Right ventricle myocardium inferior (tissue), 1 donor: ENCODE measurements at regions not wholly inside any gene's neighbourhood (a gene's known extent, or its start where the extent isn't known, plus 50 kb on each side); places are given as distances from the start of the nearest gene placed in this dataset.
"Not testable (repeated sequence)": the region's sequence is repeated elsewhere in the genome, so short reads cannot be mapped to it uniquely, and the experiment has no call there.

Experiments used
- ATAC-seq: fragments of 200-7000 bp; cut with Tn5 transposase; one replicate; pipeline ENCODE4 v1.9.1; 2020; ENCODE audit warnings: mild to moderate bottlenecking, moderate library complexity
- DNase-seq: peaks from one replicate; pipeline ENCODE4 v3.0.0; 2021; ENCODE audit errors: missing footprints
- intact Hi-C: fragments of 100-400 bp; cut with DNase I; formaldehyde crosslinking; loops from one replicate; pipeline ENCODE4 v1.11.0; 2022
- donor health status: DM: no; HTN: yes; CAD: no; lungs with severe emphysema.

DNA sequence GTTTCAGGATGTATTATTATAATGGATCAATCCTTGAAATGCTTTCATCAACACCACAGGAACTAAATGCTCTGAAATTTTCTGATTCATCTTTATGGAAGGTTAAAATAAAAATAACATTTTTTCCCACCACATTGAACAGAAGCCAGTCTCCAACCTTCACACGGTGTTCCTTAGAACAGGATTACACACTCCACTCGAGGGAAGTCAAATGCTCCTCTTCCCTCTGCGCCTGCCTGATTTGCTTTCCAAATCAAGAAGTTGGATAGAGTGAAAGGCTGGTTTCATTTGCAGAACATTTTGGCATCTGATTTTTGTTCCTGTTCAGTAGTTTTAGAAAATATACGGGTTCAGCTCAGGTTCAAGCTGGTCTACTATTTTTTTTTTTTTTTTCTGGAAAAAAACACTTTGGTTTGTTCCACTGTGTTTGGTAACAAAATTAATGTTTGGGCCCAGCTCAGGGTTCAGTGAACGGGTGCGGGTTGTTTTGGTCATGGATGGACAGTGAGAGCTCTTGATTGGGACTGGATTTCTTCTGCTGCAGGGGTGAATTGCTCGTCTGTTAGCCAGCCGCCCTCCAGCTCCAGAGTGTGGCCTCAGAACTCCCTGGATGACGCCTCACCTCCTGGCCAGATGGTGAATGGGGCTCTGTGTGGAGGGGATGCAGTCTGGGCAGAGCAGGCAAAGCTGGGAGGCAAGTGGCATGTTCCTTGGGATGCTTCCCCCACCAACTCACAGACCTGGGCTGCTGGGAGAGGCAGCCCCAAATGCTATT is 82.4 kb upstream of the STC2 start:
- ATAC-seq: no peak

DNA sequence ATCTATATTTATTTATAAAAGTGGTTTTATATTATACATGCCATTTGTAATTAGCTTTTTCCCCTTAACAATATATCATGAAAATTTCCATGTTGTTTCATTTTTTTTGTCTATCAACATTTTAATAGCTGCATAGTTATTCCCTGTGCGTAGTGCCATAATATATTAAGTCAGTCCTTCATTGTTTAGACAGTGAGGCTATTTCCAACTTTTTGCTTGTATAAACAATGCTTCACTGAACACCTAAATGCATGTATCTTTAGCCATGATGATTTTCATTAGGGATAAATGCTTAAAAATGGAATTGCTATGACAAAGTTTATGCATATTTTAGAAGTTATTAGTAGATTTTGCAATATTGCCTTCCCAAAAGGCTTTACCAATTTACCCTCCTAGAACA is 80.7 kb upstream of the STC2 start:
- intact Hi-C loops: no loop called here

More for the DNA sequence above, 82.4 kb upstream of the STC2 start:
- intact Hi-C loops: no loop called here
- DNase-seq: no peak

DNA sequence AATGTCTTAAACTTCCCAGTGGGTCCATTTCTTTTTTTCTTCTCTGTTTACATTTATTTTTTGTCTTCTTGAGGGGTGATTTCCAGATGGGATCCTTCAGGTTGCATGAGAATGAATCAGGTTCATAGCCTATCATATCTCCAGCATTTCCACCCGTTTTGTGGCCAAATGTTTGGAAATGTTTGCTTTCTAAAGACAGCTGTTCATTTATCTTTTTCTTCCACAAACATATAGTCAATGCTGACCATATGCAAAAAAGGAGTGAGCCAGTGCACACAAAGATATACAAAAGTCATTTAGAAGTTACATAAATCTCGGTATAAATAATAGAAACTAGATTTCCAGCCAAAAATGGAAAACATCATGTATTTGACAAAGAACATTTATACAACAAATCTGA is 71.6 kb upstream of the STC2 start:
- DNase-seq (no peak), ATAC-seq (no peak)
- intact Hi-C loops: no loop called here

More for the DNA sequence above, 80.7 kb upstream of the STC2 start:
- ATAC-seq (no peak), DNase-seq (no peak)

GRCh38 chr5:173397516-173397915 is 69.3 kb upstream of the STC2 start:
- ATAC-seq (no peak), DNase-seq (no peak)
- intact Hi-C loops: no loop called here

- peak; percentile 51 for ATAC-seq
- intact Hi-C loops: no loop called here
- DNase-seq: no peak
These were observed 68.2 kb upstream of the STC2 start for GRCh38 chr5:173396311-173396993.

DNA sequence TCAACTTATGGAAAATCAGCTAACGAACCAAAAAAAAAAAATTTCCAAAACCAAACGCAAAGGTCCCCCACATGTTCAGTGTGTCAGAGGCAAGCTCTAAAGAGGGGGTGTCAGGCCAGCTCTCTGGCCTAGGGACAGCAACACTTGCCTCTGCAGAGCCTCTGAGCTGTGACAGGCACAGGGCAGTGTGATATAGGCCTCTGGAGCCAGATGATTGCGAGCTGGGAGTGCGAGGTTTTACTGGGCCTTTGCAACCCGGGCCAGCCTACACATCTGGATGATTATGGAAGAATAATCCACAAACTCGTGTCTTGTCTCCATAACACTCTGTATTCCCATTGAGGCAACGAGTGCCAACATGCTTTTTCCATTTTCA is 67.7 kb upstream of the STC2 start:
- ATAC-seq (peak; percentile 42), DNase-seq (no peak)
- intact Hi-C loops: no loop called here

DNA sequence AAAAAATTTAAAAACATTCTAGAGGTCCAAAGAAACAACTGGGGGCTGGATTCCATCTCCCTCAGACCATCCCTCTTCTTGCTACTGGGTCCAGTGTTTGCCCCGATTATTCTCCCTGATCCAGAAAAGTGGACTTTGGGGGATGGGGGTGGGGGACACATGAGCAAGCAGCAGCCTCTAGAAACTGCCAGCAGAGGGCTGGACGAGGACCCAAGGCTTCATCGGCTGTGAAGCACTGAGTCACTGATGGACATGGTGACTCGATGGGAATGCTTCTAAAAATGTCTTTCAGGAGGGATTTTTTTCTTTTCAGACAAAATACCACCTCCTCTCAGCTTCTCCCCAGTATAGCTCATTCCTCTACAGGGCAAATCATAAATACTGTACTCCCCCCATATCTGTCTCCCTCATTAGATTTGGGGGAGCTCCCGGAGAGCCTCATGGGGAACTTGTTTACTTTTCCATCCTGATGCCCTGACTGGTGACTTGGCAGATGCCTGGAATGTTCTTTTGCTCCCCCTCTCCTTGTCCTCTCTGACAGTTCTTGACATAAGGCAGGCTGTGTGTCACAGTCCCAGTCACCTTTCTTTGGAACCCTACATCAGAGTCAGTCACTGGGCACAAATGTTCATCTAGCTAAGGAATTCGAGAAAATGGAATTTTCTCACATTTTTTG is 67.2 kb upstream of the STC2 start:
- DNase-seq (no peak), ATAC-seq (peak; percentile 34)

DNA sequence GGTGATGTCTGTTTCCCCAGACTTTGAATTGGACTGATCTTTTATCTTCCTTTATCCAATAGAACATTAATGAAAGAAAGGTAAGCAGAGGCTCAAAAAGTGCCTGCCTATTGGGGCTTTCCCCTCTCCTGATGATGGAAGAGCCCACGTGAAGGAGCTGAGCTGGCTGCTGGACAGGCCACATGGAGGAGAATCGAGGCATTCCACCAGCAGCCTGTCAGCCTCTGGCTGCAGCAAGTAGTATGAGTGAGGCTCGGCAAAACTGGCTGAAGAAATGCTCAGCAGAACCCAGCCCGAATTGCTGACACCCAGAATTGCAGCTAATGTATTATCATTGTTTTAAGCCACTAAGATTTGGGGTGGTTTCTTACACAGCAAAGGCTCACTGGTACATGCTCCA is 66.5 kb upstream of the STC2 start:
- intact Hi-C loops: no loop called here

More for the DNA sequence above, 67.2 kb upstream of the STC2 start:
- intact Hi-C loops: no loop called here

DNA sequence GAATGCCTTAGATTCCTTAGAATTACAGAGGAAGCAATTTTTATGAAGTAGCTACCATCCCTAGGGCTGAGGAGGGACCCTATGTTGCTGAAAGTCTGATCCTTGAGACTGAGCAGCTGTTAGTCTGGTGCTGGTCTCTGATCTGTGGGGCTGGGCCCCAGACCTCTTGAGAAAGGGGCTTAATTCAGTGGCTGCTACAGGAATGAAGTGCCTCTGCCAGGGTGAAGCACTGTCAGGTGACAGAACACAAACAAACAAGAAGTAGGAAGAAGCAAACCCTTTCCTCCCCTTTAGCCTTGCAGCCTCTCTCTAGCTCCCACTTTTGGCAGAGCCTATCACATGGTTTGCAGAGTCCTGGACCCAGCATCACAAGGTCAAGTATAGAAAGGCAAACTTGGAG is 64.0 kb upstream of the STC2 start:
- ATAC-seq (no peak), DNase-seq (no peak)
- intact Hi-C loops: no loop called here

More for the DNA sequence above, 66.5 kb upstream of the STC2 start:
- no peak for ATAC-seq
- DNase-seq: no peak

DNA sequence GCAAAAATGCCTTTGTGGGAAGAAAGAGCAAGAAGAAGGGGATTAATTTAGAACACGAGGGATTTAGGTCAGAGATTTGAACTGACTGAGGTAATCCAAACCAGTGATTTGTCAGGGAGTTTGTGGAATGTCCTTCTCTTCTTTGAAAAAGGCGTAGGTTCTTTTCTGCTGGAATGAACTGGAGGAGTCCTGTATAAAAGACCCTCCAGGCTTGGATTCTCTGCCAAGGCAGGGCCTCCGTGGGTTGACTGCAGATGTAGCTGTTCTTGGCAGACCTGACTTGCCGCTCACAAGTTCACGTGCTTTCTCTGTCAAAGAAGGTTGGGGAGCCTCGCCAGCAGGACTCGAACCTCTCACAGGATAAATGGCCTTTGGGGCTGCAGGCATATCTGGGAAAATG is 62.8 kb upstream of the STC2 start:
- ATAC-seq: no peak
- DNase-seq: no peak
- intact Hi-C loops: no loop called here

GRCh38 chr5:173387293-173387692 is 59.1 kb upstream of the STC2 start:
- intact Hi-C loops, DNase-seq, ATAC-seq: not testable (repeated sequence)

DNA sequence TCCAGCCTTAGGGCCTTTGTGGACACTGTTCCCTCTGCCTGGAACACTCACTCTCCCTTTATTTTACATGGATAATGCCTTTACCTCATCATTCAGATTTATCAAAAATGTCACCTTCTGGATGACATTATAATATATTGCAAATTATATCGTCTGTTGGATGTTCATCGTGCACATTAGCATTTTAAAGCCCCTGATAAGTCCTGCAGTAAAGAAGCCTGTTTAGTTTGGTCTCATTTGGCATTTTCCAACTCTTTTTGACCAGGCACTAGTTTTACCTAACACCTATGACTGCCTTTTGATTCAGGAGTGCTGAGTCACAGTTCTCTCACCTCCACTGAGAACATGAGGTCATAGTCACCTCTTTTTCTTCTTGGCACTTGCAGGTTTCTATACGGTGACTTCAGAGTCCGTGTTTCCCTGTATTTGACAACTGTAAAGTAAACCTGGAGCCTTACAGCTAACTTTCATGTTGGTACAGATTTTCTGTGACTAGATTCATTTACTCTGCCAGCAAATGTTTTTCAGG is 57.7 kb upstream of the STC2 start:
- DNase-seq (no peak), ATAC-seq (no peak)
- intact Hi-C loops: no loop called here

DNA sequence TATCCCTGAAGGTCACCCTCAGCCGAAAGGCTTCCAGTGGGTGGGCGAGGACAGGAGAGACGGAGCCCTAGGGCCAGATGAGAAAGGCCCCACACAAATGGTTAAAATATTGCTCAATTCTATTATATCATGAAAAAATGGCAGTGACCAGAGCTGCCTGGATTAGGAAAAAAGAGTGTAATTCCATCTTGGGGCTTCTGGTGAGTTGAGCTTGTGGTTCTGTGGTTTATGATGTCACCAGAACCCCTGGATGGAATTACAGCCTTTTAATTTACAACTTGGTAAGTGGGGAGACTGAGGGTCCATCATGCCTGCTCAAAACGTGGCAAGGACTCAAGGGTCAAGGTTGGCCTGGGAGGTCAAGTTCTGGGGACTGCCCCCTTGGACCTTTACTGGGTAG is 55.5 kb upstream of the STC2 start:
- intact Hi-C loops: no loop called here
- ATAC-seq: no peak
- DNase-seq: no peak

GRCh38 chr5:173378727-173379126 is 50.5 kb upstream of the STC2 start:
- intact Hi-C loops: no loop called here
- DNase-seq: no peak
- no peak for ATAC-seq
